HUES48 (cell line): ENCODE measurements at regions not wholly inside any gene's neighbourhood (a gene's known extent, or its start where the extent isn't known, plus 50 kb on each side); places are given as distances from the start of the nearest gene placed in this dataset.

Experiments used
- H3K27ac ChIP-seq: one replicate; pipeline ENCODE4 v1.7.0; 2013; ENCODE audit warnings: low read depth, low read length, inconsistent platforms
- H3K27me3 ChIP-seq: 2 replicates; pipeline ENCODE4 v1.6.1; 2013; ENCODE audit warnings: mild to moderate bottlenecking, low read length; ENCODE audit not compliant: control insufficient read depth, insufficient read depth
- H3K36me3 ChIP-seq: 2 replicates; pipeline ENCODE4 v1.6.1; 2013; ENCODE audit warnings: low read length; ENCODE audit not compliant: control insufficient read depth, insufficient read depth
- H3K4me1 ChIP-seq: 2 replicates; pipeline ENCODE4 v1.6.1; 2013; ENCODE audit warnings: mild to moderate bottlenecking, low read length; ENCODE audit not compliant: control insufficient read depth, insufficient read depth
- H3K4me3 ChIP-seq: 2 replicates; pipeline ENCODE4 v1.5.1; 2013; ENCODE audit warnings: mild to moderate bottlenecking, low read depth, low read length
- H3K9ac ChIP-seq: 2 replicates; pipeline ENCODE4 v1.6.1; 2013; ENCODE audit warnings: mild to moderate bottlenecking, low read depth, low read length, moderate library complexity
- H3K9me3 ChIP-seq: 2 replicates; pipeline ENCODE4 v1.6.1; 2013; ENCODE audit warnings: low read length; ENCODE audit not compliant: control insufficient read depth, insufficient read depth

DNA sequence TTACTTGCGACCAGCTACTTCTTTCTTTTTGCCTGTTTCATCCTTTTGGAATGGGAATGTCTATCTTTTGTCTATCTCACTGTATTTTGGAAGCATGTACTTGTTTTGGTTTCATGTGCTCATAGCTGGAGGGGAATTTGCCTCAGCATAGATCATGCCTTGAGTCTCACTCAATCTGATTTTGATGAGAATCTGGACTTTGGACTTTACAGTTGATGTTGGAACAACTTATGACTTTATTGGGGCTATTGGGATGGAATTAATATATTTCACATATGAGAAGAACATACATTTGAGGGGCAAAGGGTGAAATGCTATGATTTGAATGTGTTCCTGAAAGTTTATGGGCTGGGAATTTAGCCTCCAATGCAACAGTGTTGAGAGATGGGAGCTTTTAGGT lies 206.2 kb upstream of the DDI1 start:
- Histone ChIP-seq H3K36me3 (no peaks in the 10 kb centered on the region), H3K4me1 (no peaks in the 10 kb centered on the region), H3K4me3 (no peak overlapping the region), H3K9ac (no peak overlapping the region), H3K27ac (no peak overlapping the region), H3K9me3 (no peaks in the 10 kb centered on the region; the same call in 1 of the 2 replicates), H3K27me3 (no peaks in the 10 kb centered on the region)

GRCh38 chr11:103832762-103833161 lies 203.7 kb upstream of the DDI1 start:
- no peaks in the 10 kb centered on the region; the same call in 1 of the 2 replicates for H3K9me3 ChIP-seq
- H3K27ac ChIP-seq = no peak overlapping the region
- no peak overlapping the region for H3K9ac ChIP-seq
- H3K4me3 ChIP-seq = no peak overlapping the region
- no peaks in the 10 kb centered on the region for H3K27me3 ChIP-seq
- H3K36me3 ChIP-seq = no peaks in the 10 kb centered on the region
- H3K4me1 ChIP-seq = no peaks in the 10 kb centered on the region

DNA sequence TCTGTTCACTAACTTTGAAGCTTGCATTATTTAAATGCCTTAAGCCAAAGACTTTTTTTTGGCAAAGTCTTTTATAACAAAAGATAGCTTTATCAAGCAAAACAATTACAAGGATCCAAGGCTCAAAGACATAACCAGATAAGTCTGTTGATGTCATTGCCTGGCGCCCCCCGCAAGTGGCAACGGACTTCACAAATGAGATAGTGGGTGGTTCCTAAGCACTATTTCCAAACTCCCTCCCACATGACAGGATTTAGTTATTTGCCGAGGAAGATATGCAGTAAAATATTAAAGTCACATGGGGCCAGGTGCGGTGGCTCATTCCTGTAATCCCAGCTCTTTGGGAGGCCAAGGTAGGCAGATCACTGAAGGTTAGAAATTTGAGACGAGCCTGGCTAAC lies 194.2 kb upstream of the DDI1 start:
- Histone ChIP-seq H3K9me3 (no peaks in the 10 kb centered on the region), H3K27me3 (no peaks in the 10 kb centered on the region), H3K4me1 (no peaks in the 10 kb centered on the region), H3K36me3 (no peaks in the 10 kb centered on the region), H3K4me3 (no peak overlapping the region), H3K9ac (no peak overlapping the region), H3K27ac (no peak overlapping the region)

DNA sequence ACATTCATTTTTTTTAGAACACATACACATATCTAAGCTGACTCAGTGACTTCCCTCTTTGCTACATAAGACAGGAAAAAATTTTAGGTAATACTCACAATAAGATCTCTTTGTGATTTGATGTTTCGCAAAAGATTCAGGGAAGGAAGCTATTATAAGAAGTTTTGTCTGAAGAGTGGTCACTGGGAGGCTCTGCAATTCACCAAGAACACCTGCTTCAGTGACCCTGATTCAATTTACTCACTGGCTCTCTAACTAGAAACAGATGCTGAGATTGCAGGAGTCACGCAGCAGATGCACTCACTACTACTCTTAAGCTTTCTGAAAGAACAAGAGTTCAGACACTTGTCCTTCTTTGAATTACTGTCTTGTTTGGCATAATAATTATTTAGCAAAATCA lies 193.6 kb upstream of the DDI1 start:
- Histone ChIP-seq H3K9ac (no peak overlapping the region), H3K36me3 (no peaks in the 10 kb centered on the region), H3K4me1 (no peaks in the 10 kb centered on the region), H3K27me3 (no peaks in the 10 kb centered on the region), H3K4me3 (no peak overlapping the region), H3K27ac (no peak overlapping the region), H3K9me3 (no peaks in the 10 kb centered on the region)

DNA sequence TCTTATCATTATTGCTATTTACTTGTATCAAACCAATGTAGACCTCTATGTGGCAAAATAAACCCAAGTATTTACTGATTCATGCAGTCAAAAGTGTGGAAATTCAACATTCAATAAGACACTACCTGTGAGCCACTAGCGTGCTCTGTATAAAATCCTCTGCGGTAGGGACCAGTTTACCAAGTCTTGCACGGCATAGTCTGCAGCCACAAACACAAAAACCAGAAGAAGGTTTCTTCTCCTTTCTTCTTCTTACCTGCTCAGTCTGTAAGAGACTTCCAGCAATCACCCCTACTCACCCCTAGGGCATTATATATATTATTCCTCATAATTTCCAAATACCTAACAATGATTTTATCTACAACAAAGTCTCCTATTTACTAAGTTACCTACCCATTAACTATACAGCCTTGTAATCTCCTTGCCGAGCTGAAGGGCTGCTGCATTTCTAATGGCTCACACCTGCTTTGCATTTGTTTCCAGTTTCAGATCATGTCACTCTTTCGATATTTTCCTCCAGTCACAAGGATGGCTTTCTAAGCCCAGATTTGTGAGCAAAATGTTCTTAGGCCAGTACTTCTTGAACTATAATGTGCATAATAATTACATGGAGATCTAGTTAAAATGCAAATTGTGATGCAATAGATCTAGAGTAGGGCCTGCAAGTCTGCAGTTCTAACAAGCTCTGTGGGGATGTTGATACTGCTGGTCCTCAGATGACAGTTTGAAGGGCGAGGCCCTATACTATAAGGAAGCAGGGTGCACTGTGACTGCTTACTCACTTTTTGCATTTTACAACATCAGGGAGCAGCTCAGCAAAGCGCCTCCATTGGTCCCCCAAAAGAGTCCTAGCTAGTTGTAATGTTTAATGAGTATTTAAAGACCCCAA lies 191.9 kb upstream of the DDI1 start:
- Histone ChIP-seq H3K27ac (no peak overlapping the region), H3K9ac (no peak overlapping the region), H3K27me3 (no peaks in the 10 kb centered on the region), H3K4me3 (no peak overlapping the region), H3K9me3 (no peaks in the 10 kb centered on the region), H3K4me1 (no peaks in the 10 kb centered on the region), H3K36me3 (no peaks in the 10 kb centered on the region)

GRCh38 chr11:103845331-103845730 lies 191.1 kb upstream of the DDI1 start:
- H3K27ac ChIP-seq = no peak overlapping the region
- H3K4me1 ChIP-seq = no peaks in the 10 kb centered on the region
- no peaks in the 10 kb centered on the region for H3K27me3 ChIP-seq
- H3K36me3 ChIP-seq = no peaks in the 10 kb centered on the region
- no peaks in the 10 kb centered on the region for H3K9me3 ChIP-seq
- H3K9ac ChIP-seq = no peak overlapping the region
- H3K4me3 ChIP-seq = no peak overlapping the region

- no peak overlapping the region for H3K27ac ChIP-seq
- no peaks in the 10 kb centered on the region for H3K4me1 ChIP-seq
- no peaks in the 10 kb centered on the region for H3K27me3 ChIP-seq
- no peak overlapping the region for H3K4me3 ChIP-seq
- H3K9ac ChIP-seq = no peak overlapping the region
- no peaks in the 10 kb centered on the region for H3K9me3 ChIP-seq
- no peaks in the 10 kb centered on the region for H3K36me3 ChIP-seq
These were observed 187.8 kb upstream of the DDI1 start for GRCh38 chr11:103848686-103849085.

GRCh38 chr11:103849366-103849765 lies 187.1 kb upstream of the DDI1 start:
- H3K27ac ChIP-seq = no peak overlapping the region
- H3K36me3 ChIP-seq = no peaks in the 10 kb centered on the region
- no peaks in the 10 kb centered on the region for H3K27me3 ChIP-seq
- H3K9me3 ChIP-seq = no peaks in the 10 kb centered on the region
- H3K9ac ChIP-seq = no peak overlapping the region
- H3K4me3 ChIP-seq = no peak overlapping the region
- H3K4me1 ChIP-seq = no peaks in the 10 kb centered on the region

- no peak overlapping the region for H3K27ac ChIP-seq
- no peaks in the 10 kb centered on the region for H3K36me3 ChIP-seq
- no peaks in the 10 kb centered on the region for H3K4me1 ChIP-seq
- no peak overlapping the region for H3K4me3 ChIP-seq
- no peaks in the 10 kb centered on the region for H3K27me3 ChIP-seq
- no peaks in the 10 kb centered on the region for H3K9me3 ChIP-seq
- H3K9ac ChIP-seq = no peak overlapping the region
These were observed 185.8 kb upstream of the DDI1 start for GRCh38 chr11:103850419-103851165.

GRCh38 chr11:103851166-103851651 lies 185.2 kb upstream of the DDI1 start:
- Histone ChIP-seq H3K27me3 (no peaks in the 10 kb centered on the region), H3K4me1 (no peaks in the 10 kb centered on the region), H3K4me3 (no peak overlapping the region), H3K27ac (no peak overlapping the region), H3K9me3 (no peaks in the 10 kb centered on the region), H3K9ac (no peak overlapping the region), H3K36me3 (no peaks in the 10 kb centered on the region)
